MM.1S (cell line): ENCODE measurements at regions not wholly inside any gene's neighbourhood (a gene's known extent, or its start where the extent isn't known, plus 50 kb on each side); places are given as distances from the start of the nearest gene placed in this dataset.

Source experiments
- CTCF ChIP-seq: fragments of 300-600 bp; sonication (generic); IDR thresholded peaks from 2 replicates; pipeline ENCODE4 v1.5.1; 2016; ENCODE audit warnings: antibody characterized with exemption, low read length, mixed read lengths
- EZH2 ChIP-seq: fragments of 300-600 bp; sonication (generic); optimal IDR thresholded peaks from 2 replicates; pipeline ENCODE3; 2017; ENCODE audit warnings: low read depth, mild to moderate bottlenecking, antibody characterized with exemption, low read length, mixed read lengths
- EZH2phosphoT487 ChIP-seq: fragments of 300-600 bp; sonication (generic); IDR thresholded peaks from 2 replicates; pipeline ENCODE4 v1.6.1; 2018; ENCODE audit warnings: antibody characterized with exemption, low read length

GRCh38 chr12:62164036-62164435 is 96.2 kb upstream of the USP15 start:
- TF ChIP-seq EZH2phosphoT487: no peak
- TF ChIP-seq CTCF: no peak
- TF ChIP-seq EZH2: no peak
